Endothelial cell of umbilical vein (primary cell): ENCODE measurements at regions not wholly inside any gene's neighbourhood (a gene's known extent, or its start where the extent isn't known, plus 50 kb on each side); places are given as distances from the start of the nearest gene placed in this dataset.

Experiments
- BruUV-seq: library from RNA; stranded (reverse); fragments of 400-500 nt; replicated peaks from 2 replicates; lab custom pipeline; 2021; lab: Mats Ljungman, UMichigan
- CTCF ChIA-PET: fragments of 300-600, 350-600 bp; sonication (Branson Sonifier 250); formaldehyde crosslinking; loops from one replicate; lab custom pipeline; 2021; ENCODE audit warnings: antibody characterized with exemption, inconsistent platforms; lab: Charles Lee
- POLR2A ChIA-PET: fragments of 300-600, 350-600 bp; sonication (Branson Sonifier 250); formaldehyde crosslinking; loops from one replicate; lab custom pipeline; 2021; ENCODE audit warnings: antibody characterized with exemption, inconsistent platforms; lab: Charles Lee
- DNase-seq: peaks from one replicate; pipeline ENCODE4 v3.0.0-alpha.2; 2011; ENCODE audit warnings: low read depth, low spot score
- FAIRE-seq: peaks from 2 replicates; lab custom pipeline; 2011; peaks lifted over from hg19 to GRCh38; lab: Jason Lieb, UNC
- H2AFZ ChIP-seq: 2 replicates; pipeline ENCODE4 v1.6.0; 2012; ENCODE audit warnings: low read depth, low read length, control low read depth, inconsistent platforms
- H3K27ac ChIP-seq: 2 replicates; pipeline ENCODE4 v1.5.1; 2011; ENCODE audit warnings: low read depth, mild to moderate bottlenecking, control low read depth, low read length, moderate library complexity; ENCODE audit not compliant: insufficient read depth
- H3K27me3 ChIP-seq, 2 experiments: 2 replicates each; pipeline versions ENCODE4 v1.6.0 to v1.6.1; 2011; ENCODE audit warnings: low read length in 2 of 2, mixed read lengths in 1 of 2; ENCODE audit not compliant: control insufficient read depth in 2 of 2, insufficient read depth in 2 of 2
- H3K36me3 ChIP-seq, 2 experiments: 2 replicates in 1 of 2; 3 replicates in 1 of 2; pipeline ENCODE4 v1.5.1; 2011; ENCODE audit warnings: low read length in 2 of 2, mild to moderate bottlenecking in 1 of 2, moderate library complexity in 1 of 2; ENCODE audit not compliant: control insufficient read depth in 2 of 2, insufficient read depth in 2 of 2; ENCODE audit errors: extremely low read depth in 1 of 2
- H3K4me1 ChIP-seq: 3 replicates; pipeline ENCODE4 v1.5.1; 2011; ENCODE audit warnings: mild to moderate bottlenecking, low read length; ENCODE audit not compliant: control insufficient read depth, insufficient read depth; ENCODE audit errors: extremely low read depth
- H3K4me2 ChIP-seq: 2 replicates; pipeline ENCODE4 v1.6.1; 2011; ENCODE audit warnings: low read length, control low read depth, mixed read lengths; ENCODE audit not compliant: insufficient read depth
- H3K4me3 ChIP-seq, 3 experiments: fragments of 200-600 bp in 1 of 3; sonication (generic), shearing (Covaris generic) in 1 of 3; replicated peaks in 1 of 3; 2 replicates each; pipeline ENCODE4 v1.5.1; 2011 to 2016; ENCODE audit warnings: control low read depth in 3 of 3, low read length in 3 of 3, mild to moderate bottlenecking in 2 of 3, inconsistent platforms in 1 of 3, low read depth in 1 of 3, moderate library complexity in 1 of 3; ENCODE audit not compliant: insufficient read depth in 1 of 3
- H3K79me2 ChIP-seq: 2 replicates; pipeline ENCODE4 v1.6.0; 2012; ENCODE audit warnings: low read length, inconsistent platforms; ENCODE audit not compliant: control insufficient read depth, insufficient read depth
- H3K9ac ChIP-seq: replicated peaks from 2 replicates; pipeline ENCODE3; 2011; ENCODE audit warnings: low read length, control low read depth; ENCODE audit not compliant: insufficient read depth; ENCODE audit errors: extremely low read depth
- H3K9me1 ChIP-seq: replicated peaks from 3 replicates; pipeline ENCODE4 v1.6.0; 2011; ENCODE audit warnings: mild to moderate bottlenecking, low read length; ENCODE audit not compliant: control insufficient read depth, insufficient read depth; ENCODE audit errors: extremely low read depth
- H3K9me3 ChIP-seq: replicated peaks from 2 replicates; pipeline ENCODE4 v1.5.1; 2012; ENCODE audit warnings: low read length, inconsistent platforms; ENCODE audit not compliant: control insufficient read depth, insufficient read depth
- H4K20me1 ChIP-seq: replicated peaks from 2 replicates; pipeline ENCODE3; 2011; ENCODE audit warnings: mild to moderate bottlenecking, low read length; ENCODE audit not compliant: control insufficient read depth, insufficient read depth; ENCODE audit errors: extremely low read depth
- EZH2 ChIP-seq: IDR thresholded peaks from 2 replicates; pipeline ENCODE4 v1.6.1; 2012; ENCODE audit warnings: borderline replicate concordance, low read depth, mild to moderate bottlenecking, moderate library complexity, low read length, inconsistent platforms; ENCODE audit not compliant: severe bottlenecking
- FOS ChIP-seq: IDR thresholded peaks from 2 replicates; pipeline ENCODE4 v1.6.1; 2011; ENCODE audit warnings: mild to moderate bottlenecking, low read length, moderate library complexity, borderline replicate concordance; ENCODE audit not compliant: insufficient read depth
- GATA2 ChIP-seq: IDR thresholded peaks from 2 replicates; pipeline ENCODE4 v1.7.0; 2011; ENCODE audit warnings: low read depth, mild to moderate bottlenecking, moderate library complexity, mixed read lengths, low read length; ENCODE audit not compliant: insufficient read length, insufficient read depth
- JUN ChIP-seq: IDR thresholded peaks from 2 replicates; pipeline ENCODE4 v1.6.1; 2011; ENCODE audit warnings: borderline replicate concordance, low read depth; ENCODE audit not compliant: insufficient read length, insufficient read depth
- MYC ChIP-seq: IDR thresholded peaks from one replicate; pipeline ENCODE4 v1.6.1; 2011; ENCODE audit warnings: mild to moderate bottlenecking, low read depth, low read length
- POLR2A ChIP-seq: IDR thresholded peaks from 2 replicates; pipeline ENCODE4 v1.6.1; 2012; ENCODE audit warnings: low read depth, mild to moderate bottlenecking, control low read depth, low read length
- POLR2AphosphoS5 ChIP-seq: IDR thresholded peaks from 2 replicates; pipeline ENCODE4 v1.6.1; 2012; ENCODE audit warnings: low read depth, mild to moderate bottlenecking, control low read depth, low read length, moderate library complexity; ENCODE audit not compliant: insufficient read depth
- dilution Hi-C: fragments of 300-500 bp; cut with MboI; formaldehyde crosslinking; loops from one replicate; pipeline ENCODE4 v1.15.0; 2019; ENCODE audit warnings: low sequenced_read_pairs; ENCODE audit not compliant: extremely low pct_ligation_motif_present
- intact Hi-C: fragments of 100-400 bp; cut with micrococcal nuclease; formaldehyde crosslinking; loops from one replicate; pipeline ENCODE4 v1.10.0; 2022
- TF ChIP-seq, protein P1 (sequence below), 2 donors: IDR thresholded peaks; 1 replicate in 1 of 2; 2 replicates in 1 of 2; pipeline ENCODE4 v1.5.1; 2011; ENCODE audit warnings: low read length in 2 of 2, mild to moderate bottlenecking in 2 of 2, moderate library complexity in 2 of 2, control low read depth in 1 of 2, inconsistent platforms in 1 of 2, low read depth in 1 of 2; ENCODE audit not compliant: insufficient read depth in 1 of 2; ENCODE audit errors: extremely low read depth in 1 of 2
- TF ChIP-seq, protein P2 (sequence below): IDR thresholded peaks from 2 replicates; pipeline ENCODE4 v1.6.1; 2011; ENCODE audit not compliant: insufficient read depth, insufficient read length

- peaks cover 10% of the 10 kb centered on the region for H3K4me1 ChIP-seq
- no peak for FAIRE-seq
- H2AFZ ChIP-seq: peak overlapping the region; percentile 92
- CTCF ChIA-PET: interaction anchor here (0.6 to 5.3 kb wide), 5 partner anchors 10 to 584 kb away, joined by 3 to 55 read pairs (median 4); a partner anchor contains a TSS
- peak overlapping the region; percentile 81 for H3K4me2 ChIP-seq
- peak overlapping the region in 2 of 3 experiments; percentile 30 to 64 for H3K4me3 ChIP-seq
- BruUV-seq: no TSS peak
- no peaks in the 10 kb centered on the region for H3K9me3 ChIP-seq
- dilution Hi-C loops: no loop called here
- POLR2A ChIA-PET: interaction anchor here (0.7 kb wide), 1 partner anchor 522 kb away, joined by 9 read pairs; no protein-coding TSS in a partner anchor
- H3K9me1 ChIP-seq: no peaks in the 10 kb centered on the region
- H3K9ac ChIP-seq: no peak overlapping the region
- TF ChIP-seq EZH2 (no peak), GATA2 (no peak), POLR2A (no peak), FOS (no peak), MYC (no peak), POLR2AphosphoS5 (no peak), JUN (no peak)
- TF ChIP-seq, protein P1, sequence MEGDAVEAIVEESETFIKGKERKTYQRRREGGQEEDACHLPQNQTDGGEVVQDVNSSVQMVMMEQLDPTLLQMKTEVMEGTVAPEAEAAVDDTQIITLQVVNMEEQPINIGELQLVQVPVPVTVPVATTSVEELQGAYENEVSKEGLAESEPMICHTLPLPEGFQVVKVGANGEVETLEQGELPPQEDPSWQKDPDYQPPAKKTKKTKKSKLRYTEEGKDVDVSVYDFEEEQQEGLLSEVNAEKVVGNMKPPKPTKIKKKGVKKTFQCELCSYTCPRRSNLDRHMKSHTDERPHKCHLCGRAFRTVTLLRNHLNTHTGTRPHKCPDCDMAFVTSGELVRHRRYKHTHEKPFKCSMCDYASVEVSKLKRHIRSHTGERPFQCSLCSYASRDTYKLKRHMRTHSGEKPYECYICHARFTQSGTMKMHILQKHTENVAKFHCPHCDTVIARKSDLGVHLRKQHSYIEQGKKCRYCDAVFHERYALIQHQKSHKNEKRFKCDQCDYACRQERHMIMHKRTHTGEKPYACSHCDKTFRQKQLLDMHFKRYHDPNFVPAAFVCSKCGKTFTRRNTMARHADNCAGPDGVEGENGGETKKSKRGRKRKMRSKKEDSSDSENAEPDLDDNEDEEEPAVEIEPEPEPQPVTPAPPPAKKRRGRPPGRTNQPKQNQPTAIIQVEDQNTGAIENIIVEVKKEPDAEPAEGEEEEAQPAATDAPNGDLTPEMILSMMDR (IDR thresholded peaks at IDR 0.05; ENCODE audit: extremely low read depth in 1 of 2, insufficient read depth in 1 of 2, low read depth in 1 of 2, low read length in 2 of 2): no peak
- TF ChIP-seq, protein P2, sequence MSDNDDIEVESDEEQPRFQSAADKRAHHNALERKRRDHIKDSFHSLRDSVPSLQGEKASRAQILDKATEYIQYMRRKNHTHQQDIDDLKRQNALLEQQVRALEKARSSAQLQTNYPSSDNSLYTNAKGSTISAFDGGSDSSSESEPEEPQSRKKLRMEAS: no peak
- intact Hi-C loops: no loop called here
- H3K27me3 ChIP-seq: peaks cover 8 to 11% of the 10 kb centered on the region in 2 experiments
- DNase-seq: no peak
- H3K27ac ChIP-seq: no peak overlapping the region
- no peaks in the 10 kb centered on the region for H4K20me1 ChIP-seq
- no peaks in the 10 kb centered on the region for H3K36me3 ChIP-seq
- H3K79me2 ChIP-seq: no peaks in the 10 kb centered on the region
These were observed 90.5 kb upstream of the PRSS16 start for GRCh38 chr6:27156874-27157458.
